Pancreas (tissue), 10 donors: ENCODE measurements at regions not wholly inside any gene's neighbourhood (a gene's known extent, or its start where the extent isn't known, plus 50 kb on each side); places are given as distances from the start of the nearest gene placed in this dataset.

ENCODE experiments used
- ATAC-seq, 4 donors: fragments of 200-7000 bp; cut with Tn5 transposase; one replicate each; pipeline versions ENCODE4 v1.8.0 to v1.9.1; 2020; ENCODE audit warnings: mild to moderate bottlenecking in 4 of 4, moderate library complexity in 4 of 4
- DNase-seq, 6 donors: peaks; one replicate each; pipeline ENCODE4 v3.0.0-alpha.2; 2020
- FAIRE-seq: peaks from 2 replicates; lab custom pipeline; 2012; peaks lifted over from hg19 to GRCh38; lab: Jason Lieb, UNC
- H3K27ac ChIP-seq, 4 donors: fragments of 200-600 bp; sonication (generic); 1 replicate in 3 of 4; 2 replicates in 1 of 4; pipeline versions ENCODE4 v1.5.0 to v1.8.0; 2020
- H3K27me3 ChIP-seq, 4 donors: fragments of 200-600 bp; one replicate each; pipeline ENCODE4 v1.8.0; 2021
- H3K36me3 ChIP-seq, 3 donors: fragments of 200-600 bp; sonication (generic) in 1 of 3; one replicate each; pipeline versions ENCODE4 v1.5.0 to v1.8.0; 2020 to 2021
- H3K4me1 ChIP-seq, 3 donors: fragments of 200-600 bp; one replicate each; pipeline ENCODE4 v1.8.0; 2021
- H3K4me3 ChIP-seq, 4 donors: fragments of 200-600 bp; sonication (generic) in 2 of 4; one replicate each; pipeline versions ENCODE4 v1.5.0 to v1.8.0; 2020 to 2021
- H3K9me3 ChIP-seq, 4 donors: fragments of 200-600 bp; one replicate each; pipeline ENCODE4 v1.8.0; 2021
- CTCF ChIP-seq, 4 donors: fragments of 200-600 bp; sonication (generic) in 3 of 4; IDR thresholded peaks; one replicate each; pipeline versions ENCODE4 v1.5.0 to v1.8.0; 2021; ENCODE audit warnings: antibody characterized with exemption in 4 of 4
- WGBS, 2 donors: extraction: QIAGEN DNeasy Blood & Tissue Kit; methylation state at CpG; one replicate each; pipeline ENCODE4 v1.1.7; 2013; 5-methylcytosine and 5-hydroxymethylcytosine counted together
- intact Hi-C, 3 donors: fragments of 100-400 bp; cut with DNase I; formaldehyde crosslinking; loops; one replicate each; pipeline versions ENCODE4 v1.11.1 to v1.14.2; 2022
- donor health status: healthy with polysubstance abuse.
- donor health status: DM: no; HTN: no; CAD: no; lungs with moderate emphysema.
- donor health status: DM: no; HTN: no; CAD: no.
- donor health status: control.
- donor health status: control.
- donor health status: Bipolar disorder and iron deficiency.
- donor health status: DM: yes; HTN: yes; CAD: no.
- donor health status: DM: no; HTN: no; CAD: no.
- donor health status: DM: no; HTN: no; CAD: no.
- donor health status: DM: yes; HTN: yes; CAD: no.

GRCh38 chr2:118642501-118642900, 204.9 kb downstream of the EN1 start:
- Histone ChIP-seq H3K27me3 (no peaks in the 10 kb centered on the region), H3K27ac (no peak overlapping the region), H3K4me3 (no peak overlapping the region), H3K4me1 (no peaks in the 10 kb centered on the region), H3K36me3 (no peaks in the 10 kb centered on the region), H3K9me3 (no peaks in the 10 kb centered on the region)
- intact Hi-C loops, result no loop called here
- ATAC-seq, result no peak
- 74 to 86% methylated on average over 2 of the region's 2 CpGs for WGBS, 2 donors
- FAIRE-seq, result no peak
- DNase-seq, result no peak
- TF ChIP-seq CTCF (IDR thresholded peaks at IDR 0.05), result no peak

- no peaks in the 10 kb centered on the region for H3K36me3 ChIP-seq
- 61 to 73% methylated on average over 1 of the region's 1 CpG for WGBS, 2 donors
- no peak overlapping the region for H3K4me3 ChIP-seq
- no peaks in the 10 kb centered on the region for H3K4me1 ChIP-seq
- no peak overlapping the region for H3K27ac ChIP-seq
- TF ChIP-seq CTCF (IDR thresholded peaks at IDR 0.05), result no peak
- H3K9me3 ChIP-seq, result no peaks in the 10 kb centered on the region
- ATAC-seq, result no peak
- no peaks in the 10 kb centered on the region for H3K27me3 ChIP-seq
- no peak for DNase-seq
- intact Hi-C loops, result no loop called here
- FAIRE-seq, result no peak
Observed at GRCh38 chr2:118641711-118642110, 205.7 kb downstream of the EN1 start.

- FAIRE-seq, result no peak
Observed at GRCh38 chr2:118639371-118639770, 208.1 kb downstream of the EN1 start.

GRCh38 chr2:118638453-118638852, 209.0 kb downstream of the EN1 start:
- Histone ChIP-seq H3K4me3 (no peak overlapping the region), H3K27me3 (no peaks in the 10 kb centered on the region), H3K27ac (no peak overlapping the region), H3K9me3 (no peaks in the 10 kb centered on the region), H3K4me1 (no peaks in the 10 kb centered on the region), H3K36me3 (no peaks in the 10 kb centered on the region)
- DNase-seq, result no peak
- WGBS, 2 donors, result 80 to 83% methylated on average over 5 of the region's 5 CpGs
- intact Hi-C loops, result no loop called here
- no peak for ATAC-seq
- no peak for TF ChIP-seq CTCF (IDR thresholded peaks at IDR 0.05)
- FAIRE-seq, result no peak

More at GRCh38 chr2:118639371-118639770, 208.1 kb downstream of the EN1 start:
- no peaks in the 10 kb centered on the region for H3K36me3 ChIP-seq
- no peaks in the 10 kb centered on the region for H3K9me3 ChIP-seq
- no peak for TF ChIP-seq CTCF (IDR thresholded peaks at IDR 0.05)
- no peaks in the 10 kb centered on the region for H3K4me1 ChIP-seq
- no peaks in the 10 kb centered on the region for H3K27me3 ChIP-seq
- H3K4me3 ChIP-seq, result no peak overlapping the region
- 80 to 84% methylated on average over 2 of the region's 2 CpGs for WGBS, 2 donors
- intact Hi-C loops, result no loop called here
- no peak overlapping the region for H3K27ac ChIP-seq
- no peak for ATAC-seq
- no peak for DNase-seq

GRCh38 chr2:118635891-118636290, 211.6 kb downstream of the EN1 start:
- H3K4me1 ChIP-seq, result no peaks in the 10 kb centered on the region
- DNase-seq (no peak), FAIRE-seq (no peak), ATAC-seq (no peak)
- intact Hi-C loops, result no loop called here
- H3K4me3 ChIP-seq, result no peak overlapping the region
- no peaks in the 10 kb centered on the region for H3K36me3 ChIP-seq
- TF ChIP-seq CTCF (IDR thresholded peaks at IDR 0.05), result no peak
- no peaks in the 10 kb centered on the region for H3K9me3 ChIP-seq
- no peaks in the 10 kb centered on the region for H3K27me3 ChIP-seq
- WGBS, 2 donors, result 52 to 60% methylated on average over 6 of the region's 6 CpGs
- no peak overlapping the region for H3K27ac ChIP-seq
